ENCODE measurements at regions not wholly inside any gene's neighbourhood (a gene's known extent, or its start where the extent isn't known, plus 50 kb on each side); places are given as distances from the start of the nearest gene placed in this dataset.

DNA sequence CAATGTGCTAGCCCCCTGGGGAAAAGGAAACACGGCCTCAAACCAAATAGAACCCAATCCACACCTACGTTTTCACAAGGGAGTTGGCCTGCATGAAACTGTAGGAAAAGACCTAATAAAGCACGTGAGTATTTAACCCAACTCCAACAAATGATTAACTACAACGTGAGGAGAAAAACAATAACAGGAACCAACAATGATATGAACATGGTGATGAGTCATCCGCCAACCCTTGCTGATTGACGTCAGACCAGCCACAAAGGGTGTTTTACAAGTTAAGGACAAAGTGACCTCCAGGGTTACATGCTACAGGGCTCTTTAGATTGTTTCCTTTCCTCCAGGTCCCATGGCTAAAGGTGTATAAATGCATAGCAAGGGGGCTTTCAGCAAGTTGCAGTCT, 460.5 kb downstream of the COG6 start:
- Histone ChIP-seq H3K36me3 (ENCODE audit: low read depth) (no peaks in the 10 kb centered on the region), H3K9me3 (ENCODE audit: severe bottlenecking) (no peaks in the 10 kb centered on the region), H3K27ac (ENCODE audit: poor library complexity, severe bottlenecking) (peak overlapping the region; percentile 41), H3K4me3 (ENCODE audit: severe bottlenecking) (no peak overlapping the region), H3K4me1 (ENCODE audit: insufficient read depth, poor library complexity, severe bottlenecking) (peaks cover 23% of the 10 kb centered on the region), H3K27me3 (ENCODE audit: insufficient read depth, poor library complexity, severe bottlenecking) (no peaks in the 10 kb centered on the region)
- DNase-seq (ENCODE audit: low spot score) = no peak
- ATAC-seq (ENCODE audit: low read depth) = peak; percentile 42; the same call in 1 of the 3 replicates
- TF ChIP-seq, protein P1, sequence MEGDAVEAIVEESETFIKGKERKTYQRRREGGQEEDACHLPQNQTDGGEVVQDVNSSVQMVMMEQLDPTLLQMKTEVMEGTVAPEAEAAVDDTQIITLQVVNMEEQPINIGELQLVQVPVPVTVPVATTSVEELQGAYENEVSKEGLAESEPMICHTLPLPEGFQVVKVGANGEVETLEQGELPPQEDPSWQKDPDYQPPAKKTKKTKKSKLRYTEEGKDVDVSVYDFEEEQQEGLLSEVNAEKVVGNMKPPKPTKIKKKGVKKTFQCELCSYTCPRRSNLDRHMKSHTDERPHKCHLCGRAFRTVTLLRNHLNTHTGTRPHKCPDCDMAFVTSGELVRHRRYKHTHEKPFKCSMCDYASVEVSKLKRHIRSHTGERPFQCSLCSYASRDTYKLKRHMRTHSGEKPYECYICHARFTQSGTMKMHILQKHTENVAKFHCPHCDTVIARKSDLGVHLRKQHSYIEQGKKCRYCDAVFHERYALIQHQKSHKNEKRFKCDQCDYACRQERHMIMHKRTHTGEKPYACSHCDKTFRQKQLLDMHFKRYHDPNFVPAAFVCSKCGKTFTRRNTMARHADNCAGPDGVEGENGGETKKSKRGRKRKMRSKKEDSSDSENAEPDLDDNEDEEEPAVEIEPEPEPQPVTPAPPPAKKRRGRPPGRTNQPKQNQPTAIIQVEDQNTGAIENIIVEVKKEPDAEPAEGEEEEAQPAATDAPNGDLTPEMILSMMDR (IDR thresholded peaks at IDR 0.05; ENCODE audit: poor library complexity, severe bottlenecking) = no peak

DNA sequence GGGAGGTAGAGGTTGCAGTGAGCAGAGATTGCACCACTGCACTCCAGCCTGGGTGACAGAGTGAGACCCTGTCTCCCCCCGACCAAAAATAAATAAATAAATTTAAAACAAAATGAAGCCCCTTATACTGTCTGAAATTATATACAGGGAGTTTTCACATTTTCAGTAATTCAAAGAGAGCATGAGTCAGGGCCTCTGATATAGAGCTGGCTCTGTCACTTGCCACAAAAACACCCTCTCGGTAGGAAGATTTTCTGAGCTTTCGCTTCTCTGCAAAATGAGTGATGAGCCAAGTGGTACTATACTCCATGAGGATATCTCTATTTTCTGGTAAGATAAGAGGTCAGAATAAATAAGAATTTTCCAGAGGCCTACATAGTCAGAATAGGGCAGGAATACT, 462.9 kb downstream of the COG6 start:
- H3K9me3 ChIP-seq (ENCODE audit: severe bottlenecking) = no peaks in the 10 kb centered on the region
- TF ChIP-seq, protein P1 (IDR thresholded peaks at IDR 0.05; ENCODE audit: poor library complexity, severe bottlenecking) = no peak
- DNase-seq (ENCODE audit: low spot score) = no peak
- peaks cover 21% of the 10 kb centered on the region for H3K4me1 ChIP-seq (ENCODE audit: insufficient read depth, poor library complexity, severe bottlenecking)
- no peak overlapping the region for H3K27ac ChIP-seq (ENCODE audit: poor library complexity, severe bottlenecking)
- H3K36me3 ChIP-seq (ENCODE audit: low read depth) = no peaks in the 10 kb centered on the region
- ATAC-seq (ENCODE audit: low read depth) = no peak
- no peak overlapping the region for H3K4me3 ChIP-seq (ENCODE audit: severe bottlenecking)
- no peaks in the 10 kb centered on the region for H3K27me3 ChIP-seq (ENCODE audit: insufficient read depth, poor library complexity, severe bottlenecking)

DNA sequence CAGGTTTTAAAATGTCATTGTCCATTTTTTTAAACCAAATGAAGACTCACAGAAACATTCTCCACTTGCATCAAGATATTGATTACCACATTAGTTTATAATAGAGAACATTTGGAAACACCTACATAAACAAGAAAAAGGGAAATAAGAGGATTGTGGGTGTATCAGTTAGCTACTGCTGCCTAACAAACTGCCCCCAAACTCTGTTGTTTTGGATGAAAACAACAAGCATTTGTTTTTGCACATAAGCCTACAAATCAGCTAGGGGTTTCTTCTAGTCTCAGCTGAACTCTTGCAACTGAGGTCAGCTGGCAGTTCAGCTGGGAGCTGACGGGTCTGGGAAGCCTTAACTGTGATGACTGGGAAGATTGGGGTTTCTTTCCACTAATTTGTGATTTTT, 464.4 kb downstream of the COG6 start:
- no peak for DNase-seq (ENCODE audit: low spot score)

GRCh38 chr13:40120288-40120687, 464.8 kb downstream of the COG6 start:
- H3K4me3 ChIP-seq (ENCODE audit: severe bottlenecking) = no peak overlapping the region
- no peaks in the 10 kb centered on the region for H3K36me3 ChIP-seq (ENCODE audit: low read depth)
- H3K27ac ChIP-seq (ENCODE audit: poor library complexity, severe bottlenecking) = no peak overlapping the region
- no peaks in the 10 kb centered on the region for H3K27me3 ChIP-seq (ENCODE audit: insufficient read depth, poor library complexity, severe bottlenecking)
- TF ChIP-seq, protein P1 (IDR thresholded peaks at IDR 0.05; ENCODE audit: poor library complexity, severe bottlenecking) = no peak
- ATAC-seq (ENCODE audit: low read depth) (no peak), DNase-seq (ENCODE audit: low spot score) (no peak)
- peaks cover 14% of the 10 kb centered on the region for H3K4me1 ChIP-seq (ENCODE audit: insufficient read depth, poor library complexity, severe bottlenecking)
- no peaks in the 10 kb centered on the region for H3K9me3 ChIP-seq (ENCODE audit: severe bottlenecking)

More for the DNA sequence above, 464.4 kb downstream of the COG6 start:
- no peak for ATAC-seq (ENCODE audit: low read depth)
- Histone ChIP-seq H3K9me3 (ENCODE audit: severe bottlenecking) (no peaks in the 10 kb centered on the region), H3K27me3 (ENCODE audit: insufficient read depth, poor library complexity, severe bottlenecking) (no peaks in the 10 kb centered on the region), H3K36me3 (ENCODE audit: low read depth) (no peaks in the 10 kb centered on the region), H3K4me1 (ENCODE audit: insufficient read depth, poor library complexity, severe bottlenecking) (peaks cover 14% of the 10 kb centered on the region), H3K4me3 (ENCODE audit: severe bottlenecking) (no peak overlapping the region), H3K27ac (ENCODE audit: poor library complexity, severe bottlenecking) (no peak overlapping the region)
- TF ChIP-seq, protein P1 (IDR thresholded peaks at IDR 0.05; ENCODE audit: poor library complexity, severe bottlenecking) = no peak

DNA sequence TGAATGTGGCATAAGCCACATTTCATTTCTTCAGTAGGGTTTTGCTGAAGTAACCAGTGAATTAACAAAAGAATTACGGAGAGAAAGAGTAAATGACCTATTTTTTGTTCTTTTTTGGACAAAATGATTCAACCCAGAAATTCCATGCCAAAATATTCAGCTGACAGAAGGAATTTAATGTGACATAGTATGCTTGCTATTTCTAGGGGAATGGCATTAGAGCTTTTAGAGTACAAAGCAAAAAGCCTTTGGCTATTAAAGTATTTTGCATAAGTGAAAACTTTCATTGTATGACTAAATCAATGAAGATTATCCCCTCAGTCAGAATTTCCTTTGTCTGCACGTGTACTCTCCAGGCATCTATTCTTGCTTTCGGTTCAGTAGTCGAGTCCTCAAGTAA, 465.3 kb downstream of the COG6 start:
- no peak for ATAC-seq (ENCODE audit: low read depth)
- Histone ChIP-seq H3K4me3 (ENCODE audit: severe bottlenecking) (no peak overlapping the region), H3K27ac (ENCODE audit: poor library complexity, severe bottlenecking) (no peak overlapping the region), H3K9me3 (ENCODE audit: severe bottlenecking) (no peaks in the 10 kb centered on the region), H3K36me3 (ENCODE audit: low read depth) (no peaks in the 10 kb centered on the region), H3K4me1 (ENCODE audit: insufficient read depth, poor library complexity, severe bottlenecking) (peaks cover 10% of the 10 kb centered on the region), H3K27me3 (ENCODE audit: insufficient read depth, poor library complexity, severe bottlenecking) (no peaks in the 10 kb centered on the region)
- TF ChIP-seq, protein P1 (IDR thresholded peaks at IDR 0.05; ENCODE audit: poor library complexity, severe bottlenecking) = no peak
- DNase-seq (ENCODE audit: low spot score) = no peak

All from RWPE2 (cell line).